COLO668 (cell line): ENCODE measurements at regions not wholly inside any gene's neighbourhood (a gene's known extent, or its start where the extent isn't known, plus 50 kb on each side); places are given as distances from the start of the nearest gene placed in this dataset.

Source experiments
- DNase-seq: peaks from one replicate; lab custom pipeline; 2025; ENCODE audit not compliant: unreplicated experiment; lab: John Stamatoyannopoulos, UW

DNA sequence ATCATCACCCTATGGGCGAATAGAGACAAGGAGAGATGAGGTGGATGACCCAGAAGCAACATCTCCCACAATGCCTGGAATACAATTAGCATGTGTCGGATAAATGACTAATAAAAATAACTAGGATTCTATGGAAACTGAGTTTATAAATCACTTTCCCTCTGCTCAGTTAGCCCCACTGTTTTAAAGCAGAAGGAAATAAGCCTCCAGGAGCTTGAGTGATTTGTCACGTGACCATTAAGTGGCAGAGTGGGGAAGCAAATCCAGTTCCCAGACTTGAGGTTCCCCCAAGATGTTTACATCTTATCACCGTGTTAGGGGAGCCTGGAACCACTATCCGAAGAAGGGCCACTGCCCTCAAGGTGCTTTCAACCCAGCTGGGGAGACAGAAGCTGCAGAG, 136.5 kb upstream of the CCND2 start:
- no peak for DNase-seq

DNA sequence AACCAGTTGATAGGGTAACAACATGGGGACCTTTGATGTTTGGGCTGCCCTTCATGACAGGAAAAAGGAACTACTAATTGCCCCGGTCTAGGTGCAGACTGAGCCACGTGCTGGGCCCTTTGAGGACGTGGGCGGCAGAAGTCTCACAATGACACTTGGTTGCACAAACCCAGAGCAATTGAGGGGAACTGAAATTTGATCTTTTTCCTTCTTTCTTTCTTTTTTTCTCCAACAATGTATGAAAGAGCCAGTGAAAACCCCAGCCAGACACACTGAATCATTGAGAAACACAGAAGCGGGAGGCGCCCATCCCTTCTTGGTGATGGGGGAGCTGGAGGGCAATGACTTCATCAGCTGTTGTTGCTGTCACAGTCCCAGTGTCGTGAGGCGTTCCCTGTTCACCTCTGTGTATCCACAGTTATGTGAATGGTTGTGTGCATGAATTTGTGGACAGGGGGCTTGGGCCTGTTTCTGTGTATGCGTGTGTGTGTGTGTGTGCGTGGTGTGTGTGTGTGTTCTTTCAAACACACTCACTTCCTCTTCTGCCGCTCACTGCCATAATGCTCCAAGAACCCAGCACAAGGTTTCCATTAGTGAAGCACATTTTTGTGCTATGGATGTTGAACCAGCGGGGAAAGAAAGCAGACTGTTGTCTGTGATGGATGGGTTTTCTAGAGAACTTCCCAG, 137.5 kb upstream of the CCND2 start:
- DNase-seq, result no peak

DNA sequence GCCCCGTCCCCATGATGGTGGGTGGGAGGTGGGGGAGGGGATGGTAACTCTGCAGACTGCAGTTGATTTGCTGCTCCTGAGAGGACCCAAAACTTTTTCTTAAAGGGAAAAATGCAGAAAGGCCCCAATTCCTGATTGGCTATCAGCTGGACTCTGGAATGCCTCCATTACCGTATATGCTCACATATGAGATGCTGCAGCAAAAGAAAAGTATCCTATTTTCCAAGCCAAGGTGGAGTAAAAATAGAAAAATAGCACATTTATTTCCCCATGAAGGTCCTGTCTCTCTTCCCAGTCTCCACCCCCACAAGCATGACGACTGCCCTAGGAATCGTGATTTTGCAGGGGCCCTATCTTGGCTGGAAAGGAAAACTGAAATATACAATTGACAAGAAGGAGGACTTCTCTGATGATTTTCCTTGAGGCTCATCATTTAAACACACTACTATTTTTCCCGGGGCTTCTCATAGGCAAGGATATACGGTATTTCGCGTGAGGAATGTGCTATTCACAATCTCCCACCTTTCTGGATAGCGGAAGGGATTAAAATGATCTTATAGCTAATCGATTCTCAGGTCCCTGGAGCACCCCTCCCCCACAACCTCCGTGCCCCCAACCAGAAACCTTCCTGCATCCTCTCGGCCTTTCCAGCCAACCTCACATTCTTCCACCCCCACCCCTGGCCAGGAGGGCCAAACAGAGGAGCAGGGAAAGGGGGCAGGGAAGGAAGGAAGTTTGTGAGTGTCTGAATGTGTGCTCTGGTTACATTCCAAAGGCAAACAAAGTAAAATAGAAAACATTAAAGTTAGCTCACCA, 138.9 kb upstream of the CCND2 start:
- no peak for DNase-seq

DNA sequence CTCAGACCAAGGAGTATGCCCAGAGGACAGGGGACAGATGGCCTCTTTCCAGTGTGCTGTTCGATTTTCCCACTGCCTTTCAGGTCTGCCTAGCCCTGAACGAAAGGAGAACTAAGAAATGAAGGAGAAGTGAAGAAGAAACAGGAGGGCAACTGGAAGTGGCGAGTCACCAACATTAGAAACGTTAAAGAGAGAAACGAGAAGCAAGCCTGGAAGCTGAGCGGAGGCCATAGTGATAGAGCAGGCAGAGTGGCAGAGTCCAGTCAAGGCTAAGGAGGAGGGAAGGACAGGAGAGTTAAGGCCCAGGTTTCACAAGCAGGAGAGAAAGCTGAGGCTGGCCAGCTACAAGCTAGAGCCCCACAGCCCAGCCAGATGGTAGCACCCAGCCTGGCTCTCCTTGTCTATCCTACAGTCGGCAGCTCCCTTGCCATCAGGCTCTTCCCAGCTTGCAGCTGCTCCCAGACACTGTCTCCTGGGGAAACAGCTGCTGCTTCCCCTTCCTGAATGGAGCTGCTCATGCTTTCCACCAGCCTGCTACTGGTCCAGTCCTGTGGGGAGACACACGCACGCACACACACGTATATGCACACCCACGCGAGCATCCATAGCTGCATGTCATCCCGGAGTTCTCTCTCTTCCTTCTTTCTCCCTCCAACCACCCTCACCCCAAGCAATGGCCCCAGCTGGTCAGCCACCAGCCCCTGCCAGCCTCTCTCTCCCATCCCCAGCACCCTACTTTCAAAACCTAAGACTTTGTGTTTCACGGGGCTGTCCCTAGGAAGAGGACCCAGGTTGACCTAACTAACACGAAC, 139.7 kb upstream of the CCND2 start:
- no peak for DNase-seq

DNA sequence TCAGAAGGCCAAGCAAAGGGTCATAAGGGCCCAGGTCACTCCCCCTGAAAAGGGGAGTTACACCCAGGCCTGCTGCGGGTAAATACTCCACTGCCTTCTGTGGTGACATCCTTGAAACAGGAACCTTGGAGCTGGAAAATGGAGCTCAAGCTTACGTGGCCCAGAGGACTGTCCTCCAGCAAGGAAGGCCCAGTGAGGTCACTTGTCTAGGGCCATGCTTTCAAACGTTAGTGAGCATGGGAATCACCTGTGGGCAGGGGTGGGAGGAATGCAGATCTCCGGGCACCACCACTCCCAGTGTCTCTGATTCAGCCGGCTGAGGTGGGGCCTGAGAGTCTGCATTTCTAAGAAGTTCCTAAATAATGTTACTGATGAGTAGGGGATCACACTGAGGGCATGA, 140.5 kb upstream of the CCND2 start:
- no peak for DNase-seq

DNA sequence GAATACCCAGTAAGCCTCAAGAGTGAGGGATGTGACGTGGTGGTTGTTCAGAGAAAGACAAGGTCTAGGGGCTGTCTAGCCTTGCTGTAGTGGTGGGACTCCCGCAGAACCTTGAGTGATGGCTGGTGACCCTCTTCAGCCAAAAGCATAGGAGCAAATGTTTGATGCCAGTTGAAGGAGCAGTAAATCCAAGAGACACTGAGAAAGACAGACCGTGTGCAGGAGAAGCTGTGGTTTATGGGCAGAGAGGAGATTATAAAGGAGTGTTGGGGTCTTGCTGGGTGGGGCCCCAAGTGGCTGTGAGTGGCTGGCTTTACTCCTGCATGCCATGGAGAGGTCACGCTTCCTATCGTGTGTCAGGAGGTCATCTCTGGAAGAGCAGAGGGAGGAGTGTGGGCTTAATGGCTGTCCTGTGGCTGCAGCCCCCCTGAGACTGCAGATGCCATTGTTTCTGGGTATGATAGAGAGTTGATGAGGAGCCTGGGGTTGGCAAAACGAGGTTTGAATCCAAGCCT, 152.0 kb upstream of the CCND2 start:
- DNase-seq, result no peak

DNA sequence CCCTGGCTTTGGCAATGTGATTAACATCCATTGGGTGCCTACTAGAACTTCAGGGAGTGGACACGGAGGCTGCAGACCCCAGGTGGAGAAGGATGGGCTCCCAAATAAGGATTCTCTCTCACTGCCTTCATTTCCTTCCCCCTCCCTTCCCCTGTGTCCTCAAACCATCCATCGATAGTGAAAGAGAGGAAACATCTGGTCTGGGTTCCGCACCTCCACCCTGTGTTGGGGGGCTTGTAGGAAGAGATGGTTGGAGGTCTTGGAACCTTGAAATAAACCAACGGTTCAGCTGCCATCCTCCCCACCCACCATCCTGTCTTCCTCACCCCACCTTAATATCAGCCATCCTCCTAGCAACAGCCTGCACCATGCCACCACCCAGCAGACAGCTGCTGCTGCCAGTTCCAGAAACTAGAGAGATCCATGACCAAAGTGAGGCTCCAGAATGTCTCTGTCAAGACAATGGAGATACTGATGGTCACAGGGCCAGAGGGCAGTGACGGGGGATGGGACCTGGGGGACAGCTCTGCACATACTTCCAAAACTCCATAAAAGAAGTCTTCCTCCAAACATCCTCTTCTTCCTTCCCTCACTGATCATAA, 153.1 kb upstream of the CCND2 start:
- DNase-seq, result no peak

DNA sequence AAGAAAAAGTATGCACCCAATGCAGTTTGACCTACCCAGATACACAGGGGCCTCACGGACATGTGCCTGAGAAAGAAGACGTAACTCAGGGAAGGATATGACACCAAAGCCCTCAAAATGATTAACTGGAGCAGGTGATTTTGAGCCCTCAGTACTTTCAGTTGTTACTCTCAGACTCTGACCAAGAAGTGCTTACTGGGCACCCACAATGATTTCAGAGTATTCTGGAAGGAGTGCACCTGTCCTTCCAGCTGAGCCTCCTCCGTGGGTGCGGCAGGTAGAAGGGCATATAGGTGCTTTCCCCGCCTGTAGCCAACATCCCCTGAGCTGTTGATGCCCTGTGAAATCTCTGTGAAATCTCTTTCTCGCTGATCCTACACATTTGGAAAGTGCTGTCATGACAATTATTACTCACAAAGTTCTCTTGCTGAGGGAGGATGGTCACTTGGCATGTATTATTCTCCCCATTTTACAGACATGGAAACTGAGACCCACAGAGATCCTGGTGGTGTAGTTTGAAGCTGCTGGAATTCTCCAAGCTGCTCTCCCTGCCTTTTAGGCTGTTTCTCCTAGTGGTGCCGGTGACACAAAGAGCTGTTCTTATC, 154.3 kb upstream of the CCND2 start:
- DNase-seq, result no peak

DNA sequence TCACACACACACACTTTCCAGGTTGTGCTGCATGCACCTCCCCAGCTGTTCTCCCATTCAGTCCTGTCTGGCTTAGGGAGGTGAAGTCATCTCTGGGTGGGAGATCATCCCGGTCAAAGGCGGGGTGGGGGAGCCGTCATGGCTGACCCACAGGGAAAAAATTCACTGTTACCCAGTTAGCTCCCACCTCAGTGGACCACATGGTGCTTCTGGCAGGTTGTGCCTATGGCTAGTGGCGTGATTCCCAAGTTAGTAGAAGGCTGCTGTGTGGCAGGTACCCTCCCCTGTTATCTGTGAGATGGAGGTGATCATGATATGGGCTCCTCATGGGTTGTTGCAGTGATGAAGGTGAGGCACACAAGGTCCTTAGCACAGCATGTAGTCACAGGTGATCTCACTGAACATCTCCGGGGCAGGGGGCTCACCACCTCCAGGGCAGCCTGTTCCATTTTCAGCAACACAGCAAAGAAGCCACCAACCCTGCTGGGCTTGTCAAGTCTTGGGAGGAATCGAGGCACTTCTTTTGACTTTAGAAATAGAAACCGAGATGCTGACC, 154.9 kb upstream of the CCND2 start:
- no peak for DNase-seq

DNA sequence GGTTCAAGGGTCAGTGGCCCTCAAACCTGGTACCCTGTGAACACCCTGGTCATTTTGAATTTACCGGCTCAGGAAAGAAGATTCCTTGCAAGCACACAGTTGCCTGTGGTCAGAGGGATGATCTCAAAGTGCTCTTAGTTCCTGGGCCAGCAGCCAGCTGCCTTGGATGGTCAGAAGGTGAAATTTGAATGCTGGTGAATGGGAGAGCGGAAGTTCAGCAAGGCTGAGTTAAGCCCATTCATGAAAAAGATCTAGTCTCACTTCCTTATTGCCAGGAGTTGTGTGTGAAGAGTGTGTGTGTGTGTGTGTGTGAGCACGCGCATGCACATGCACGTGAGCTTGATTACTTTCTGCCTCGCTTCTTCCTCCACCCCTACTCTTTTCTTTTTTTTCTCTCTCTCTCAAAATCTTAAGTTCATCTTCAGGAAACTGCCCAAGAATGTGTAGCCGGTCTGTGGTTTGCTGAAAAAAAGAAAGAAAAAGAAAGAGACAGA, 155.5 kb upstream of the CCND2 start:
- DNase-seq, result no peak

DNA sequence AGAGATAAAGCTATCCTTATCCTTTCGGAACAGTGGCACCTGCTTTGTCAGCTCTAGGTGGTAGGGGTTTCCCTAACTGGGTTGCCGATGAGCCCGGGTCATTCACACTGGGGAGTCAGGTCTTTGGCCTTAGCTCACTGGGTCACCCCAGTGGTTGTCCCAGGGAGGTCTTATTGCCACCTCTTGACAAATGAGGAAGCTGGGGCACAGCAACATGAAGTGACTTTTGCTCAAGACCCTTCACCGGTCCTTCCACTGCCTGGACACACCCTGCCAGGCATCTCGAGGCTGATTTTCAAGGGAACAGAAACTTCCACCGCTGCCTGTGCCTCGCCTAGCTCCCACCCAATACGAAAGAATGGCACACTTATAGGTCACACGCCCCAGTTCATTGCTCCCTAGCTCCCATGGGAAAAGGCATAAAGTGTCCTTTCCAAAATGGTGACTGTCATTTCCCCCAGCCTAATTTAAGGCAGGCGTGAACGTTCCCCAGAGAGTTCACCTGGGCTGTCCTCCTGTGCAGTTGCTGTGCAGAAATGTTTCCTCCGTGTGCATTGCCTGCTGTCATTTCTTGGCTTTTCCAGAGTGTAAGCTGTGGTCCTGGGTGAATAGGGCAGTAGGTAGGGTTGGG, 156.1 kb upstream of the CCND2 start:
- no peak for DNase-seq

DNA sequence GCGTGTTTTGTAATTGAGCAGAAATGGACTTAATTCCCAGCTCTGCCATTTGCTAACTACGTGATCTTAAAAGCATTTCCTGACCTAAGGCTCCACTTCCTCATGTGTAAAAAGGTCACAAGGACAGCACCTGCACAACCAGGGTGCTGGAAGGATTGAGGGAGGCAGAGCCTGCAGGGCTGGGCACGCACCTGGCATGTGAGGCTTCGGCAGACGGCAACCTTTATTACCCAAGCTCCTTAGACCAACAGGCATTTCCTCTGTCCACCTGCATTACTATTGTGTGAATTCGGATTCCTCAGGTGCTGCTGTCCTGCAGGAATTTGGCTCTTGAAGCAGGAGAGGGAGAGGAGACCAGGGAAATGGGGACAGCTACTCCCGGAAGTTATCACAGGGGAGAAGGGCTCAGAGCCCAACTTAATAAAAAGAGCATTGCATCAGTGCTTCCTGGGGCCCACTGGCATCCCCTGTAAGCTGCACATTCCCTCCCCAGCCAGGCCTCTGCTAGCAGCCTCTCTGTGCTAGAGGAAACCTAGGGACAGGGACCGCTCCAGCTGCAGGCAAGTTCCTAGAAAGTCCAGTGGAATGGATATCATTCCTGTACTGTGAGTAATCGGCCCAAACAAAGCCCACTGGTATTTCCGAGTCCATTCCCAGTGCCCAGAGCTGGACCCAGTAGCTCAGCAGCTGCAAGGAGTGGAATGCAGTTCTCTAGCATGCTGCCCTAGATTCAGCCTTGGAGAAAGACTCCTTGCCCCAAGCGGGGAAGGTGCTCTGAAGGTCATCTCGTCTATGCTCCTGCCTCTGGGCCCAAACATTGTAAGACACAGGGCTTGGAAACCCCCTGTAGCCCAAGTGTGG, 157.1 kb upstream of the CCND2 start:
- no peak for DNase-seq

DNA sequence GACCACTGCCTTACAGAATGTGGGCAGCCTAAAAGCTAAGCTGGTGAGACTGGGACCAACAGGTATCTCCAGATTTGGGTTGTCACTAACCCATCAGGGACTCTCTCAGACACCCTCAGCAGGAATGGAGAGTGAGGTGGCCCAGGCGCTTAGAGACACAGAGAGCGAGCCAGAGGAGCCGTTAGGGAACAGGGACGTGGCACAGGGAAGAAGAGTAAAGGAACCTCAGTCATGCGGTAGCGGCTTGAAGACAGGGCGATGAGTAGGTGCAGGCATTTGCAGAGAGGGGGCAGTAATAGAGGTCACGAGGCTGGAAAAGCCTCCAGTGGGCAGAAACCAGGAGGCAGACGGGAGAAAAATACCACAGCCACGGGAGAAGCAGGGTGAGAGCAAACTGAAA, 158.0 kb upstream of the CCND2 start:
- no peak for DNase-seq

DNA sequence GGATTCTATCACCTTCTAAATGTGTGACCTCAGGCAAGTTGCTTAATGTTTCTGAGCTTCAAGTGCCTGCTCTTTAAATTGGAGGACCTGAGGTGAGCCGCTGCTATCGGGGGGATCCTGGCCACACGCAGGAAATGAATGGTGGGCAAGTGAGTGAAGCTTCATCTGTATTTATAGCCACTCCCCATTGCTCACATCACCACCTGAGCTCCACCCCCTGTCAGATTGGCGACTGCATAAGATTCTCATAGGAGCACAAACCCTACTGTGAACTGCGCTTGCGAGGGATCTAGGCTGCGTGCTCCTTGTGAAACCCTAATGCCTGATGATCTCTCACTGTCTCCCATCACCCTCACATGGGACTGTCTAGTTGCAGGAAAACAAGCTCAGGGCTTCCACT, 158.6 kb upstream of the CCND2 start:
- no peak for DNase-seq

DNA sequence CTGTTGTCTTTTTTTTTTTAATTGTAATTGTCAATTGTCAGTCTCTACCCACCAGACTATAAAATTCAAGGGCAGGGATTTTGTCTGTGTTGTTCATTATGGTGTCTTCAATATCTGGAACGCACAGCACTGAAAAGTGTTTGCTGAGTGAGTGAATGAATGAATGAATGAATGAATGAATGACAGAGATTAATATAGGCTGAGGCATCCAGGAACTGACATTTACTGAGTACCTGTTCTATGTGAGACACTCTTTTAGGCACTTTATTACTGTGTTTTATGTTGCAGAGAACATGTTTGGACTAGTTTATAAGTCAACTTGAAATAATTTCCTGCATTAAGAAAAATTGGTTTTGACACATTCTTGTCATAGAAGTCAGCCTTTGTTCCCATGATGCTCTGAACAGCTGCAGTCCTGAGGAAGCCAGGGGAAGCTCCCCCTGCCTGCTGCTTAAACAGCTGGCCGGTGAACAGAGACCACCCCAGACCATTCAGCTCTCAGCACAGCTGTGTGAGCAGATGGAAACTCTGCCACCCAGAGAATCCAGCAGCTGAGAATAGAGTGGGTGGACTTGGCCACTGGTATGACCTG, 160.7 kb upstream of the CCND2 start:
- DNase-seq, result no peak

DNA sequence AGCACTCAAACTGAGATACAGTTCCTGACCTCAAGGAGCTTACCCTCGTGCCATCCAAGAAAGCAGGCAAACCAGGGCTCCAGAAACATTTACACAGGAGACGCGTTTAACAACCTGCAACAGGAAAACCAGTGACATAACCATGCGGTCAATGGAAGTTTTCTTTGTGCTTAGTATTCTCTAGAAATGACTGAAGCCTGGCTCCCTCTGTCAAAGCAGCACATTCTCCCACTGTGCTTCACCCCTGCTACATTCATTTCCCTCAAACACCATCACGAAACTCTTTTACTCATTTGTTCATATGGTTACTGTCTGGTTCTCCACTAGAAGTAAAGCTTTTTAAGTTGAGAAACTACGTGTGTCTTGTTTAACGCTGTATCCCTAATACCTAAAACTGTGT, 161.3 kb upstream of the CCND2 start:
- DNase-seq, result no peak

DNA sequence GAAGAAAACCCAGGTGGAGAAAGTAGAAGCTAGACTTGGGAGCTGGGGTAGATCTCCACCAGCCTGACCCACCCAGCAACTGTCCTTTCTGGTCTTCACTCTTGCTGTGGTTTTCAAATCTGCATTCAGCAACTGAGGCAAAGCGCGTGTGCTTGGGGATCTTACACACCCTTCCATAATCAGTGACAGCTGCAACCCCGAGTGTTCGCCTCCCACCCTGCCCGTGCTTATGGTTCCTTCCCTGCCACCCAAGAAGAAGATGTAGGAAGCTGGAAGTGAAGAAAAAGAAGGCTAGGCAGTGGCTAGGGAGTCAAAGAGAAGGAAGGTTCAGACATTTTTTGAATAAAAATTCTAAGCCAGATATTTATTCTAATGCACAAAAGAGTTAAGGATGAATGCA, 162.6 kb upstream of the CCND2 start:
- no peak for DNase-seq

DNA sequence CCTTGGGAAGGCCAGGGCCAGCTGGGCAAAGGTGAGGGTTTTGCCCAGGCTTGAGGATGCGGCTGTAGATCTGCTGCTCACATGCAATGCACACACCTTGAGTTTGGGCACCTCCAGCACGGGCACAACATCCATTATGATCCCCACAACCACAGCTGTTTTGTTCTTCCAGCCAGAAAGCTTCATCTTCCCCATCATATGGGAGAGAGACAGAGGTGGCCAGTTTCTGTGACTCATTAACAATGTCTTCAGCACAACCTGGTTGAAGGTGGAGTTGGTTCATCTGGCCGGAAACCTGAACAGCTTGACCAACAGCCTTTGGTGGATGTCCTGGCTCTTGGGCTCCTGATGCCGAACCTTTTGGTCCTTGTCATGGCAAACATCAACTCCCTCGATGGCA, 163.7 kb upstream of the CCND2 start:
- no peak for DNase-seq
